HUDEP-2 (cell line): ENCODE measurements at regions not wholly inside any gene's neighbourhood (a gene's known extent, or its start where the extent isn't known, plus 50 kb on each side); places are given as distances from the start of the nearest gene placed in this dataset.

Experiments used
- DNase-seq, 76 experiments: peaks; one replicate each; lab custom pipeline; 2025; ENCODE audit not compliant: unreplicated experiment in 76 of 76; lab: John Stamatoyannopoulos, UW

- no peak for DNase-seq
Measured at GRCh38 chr5:74026310-74026709, 400.3 kb downstream of the ARHGEF28 start.

DNA sequence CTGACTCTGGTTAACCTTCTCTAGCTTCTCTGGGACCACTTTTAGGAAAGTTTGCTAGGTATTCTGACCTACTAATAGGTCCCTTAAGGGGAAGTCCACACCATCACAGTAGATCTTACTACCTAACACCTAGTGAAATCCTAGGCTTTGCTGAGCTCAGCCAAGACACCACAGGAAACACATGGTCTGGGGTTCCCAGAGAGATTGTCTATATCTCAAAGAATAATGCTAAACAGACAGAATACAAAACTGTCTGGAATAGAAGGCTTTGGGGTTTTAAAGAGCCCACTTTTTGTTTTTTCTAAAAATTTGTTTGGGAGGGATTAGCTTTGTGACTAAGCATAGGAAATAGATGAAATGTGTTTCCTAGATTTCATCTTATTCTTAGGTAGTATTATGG, 395.1 kb downstream of the ARHGEF28 start:
- no peak for DNase-seq

DNA sequence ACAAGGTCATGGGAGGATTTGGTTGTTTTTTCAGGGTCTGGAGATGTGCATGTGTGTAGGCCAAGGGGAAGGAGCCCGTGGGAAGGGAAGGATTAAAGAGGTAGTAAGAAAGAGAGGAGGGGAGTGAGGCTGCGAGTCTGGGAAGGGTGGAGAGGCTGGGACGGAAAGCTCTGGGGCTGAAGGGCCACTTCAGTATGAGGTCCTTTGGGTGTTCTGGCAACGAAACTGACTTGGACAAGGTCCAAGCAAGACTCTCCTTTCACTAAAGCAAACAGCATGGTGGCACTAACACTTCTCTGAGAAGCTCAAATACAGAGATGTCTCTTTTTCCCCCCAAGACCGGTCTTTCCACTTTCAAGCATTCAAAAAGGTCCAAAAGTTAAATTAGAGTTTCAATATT, 394.5 kb downstream of the ARHGEF28 start:
- no peak for DNase-seq

DNA sequence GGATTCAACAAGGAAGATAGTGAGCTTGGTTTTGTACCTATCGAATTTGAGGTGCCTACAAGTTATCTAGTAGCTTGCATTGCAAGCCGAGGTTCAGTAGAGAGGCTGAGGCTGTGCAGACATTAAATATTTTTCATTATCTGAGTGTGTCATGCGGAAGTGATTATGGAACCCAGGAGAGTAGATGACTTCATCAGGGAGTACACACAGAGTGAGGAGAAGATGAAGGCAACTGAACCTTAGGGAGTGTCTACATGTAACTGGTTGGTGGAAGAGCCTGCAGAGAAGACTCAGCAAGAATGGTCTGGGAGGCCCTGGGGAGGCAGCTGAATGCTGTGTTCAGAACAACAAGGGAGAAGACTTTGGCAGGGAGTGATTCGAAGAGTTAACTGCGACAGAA, 393.9 kb downstream of the ARHGEF28 start:
- no peak for DNase-seq

GRCh38 chr5:74017786-74018211, 391.8 kb downstream of the ARHGEF28 start:
- DNase-seq, result no peak

DNA sequence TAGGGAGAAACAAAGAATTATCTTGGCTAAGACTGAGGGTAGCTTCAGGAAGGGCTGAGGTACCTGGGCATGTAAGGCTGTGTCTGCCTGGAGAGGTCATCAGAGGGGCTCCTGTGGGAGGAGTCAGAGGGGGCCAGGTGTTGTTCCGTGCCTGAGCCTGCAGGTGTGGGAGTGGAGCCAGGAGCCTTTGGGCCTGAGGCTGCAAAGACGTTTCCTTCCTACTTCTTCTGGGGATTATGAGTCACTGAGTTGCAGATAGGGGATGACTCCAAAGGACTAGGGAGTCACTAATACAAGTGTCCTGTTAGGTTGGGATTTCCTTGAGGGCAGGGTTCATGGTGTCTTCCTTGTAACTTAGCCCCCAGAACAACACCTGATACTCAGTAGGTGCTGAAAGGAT, 391.1 kb downstream of the ARHGEF28 start:
- DNase-seq, result no peak

- peak in 2 of 76 experiments; percentile 1 to 5 for DNase-seq
Measured at GRCh38 chr5:74016373-74016772, 390.4 kb downstream of the ARHGEF28 start.

- DNase-seq, result no peak
Measured at GRCh38 chr5:74015716-74016115, 389.7 kb downstream of the ARHGEF28 start.

DNA sequence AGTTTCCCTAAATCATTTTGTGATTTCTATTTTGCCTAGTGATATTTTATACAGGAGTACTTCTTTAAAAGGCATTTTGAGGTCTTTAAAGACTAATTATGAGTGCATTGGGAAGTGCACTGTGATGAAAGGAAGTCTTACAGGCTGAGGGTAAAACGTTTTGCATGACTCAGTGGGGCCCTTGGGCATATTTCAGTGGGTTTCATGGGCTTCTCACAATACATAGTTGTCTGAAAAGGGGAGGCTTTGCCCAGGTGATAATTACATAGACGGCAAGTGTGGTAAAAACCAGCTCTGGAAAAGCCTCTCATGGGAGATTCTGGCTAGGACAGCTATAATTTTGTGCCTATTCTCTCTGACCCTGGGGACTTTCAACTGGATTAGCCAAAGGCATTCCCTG, 387.2 kb downstream of the ARHGEF28 start:
- DNase-seq, result no peak

DNA sequence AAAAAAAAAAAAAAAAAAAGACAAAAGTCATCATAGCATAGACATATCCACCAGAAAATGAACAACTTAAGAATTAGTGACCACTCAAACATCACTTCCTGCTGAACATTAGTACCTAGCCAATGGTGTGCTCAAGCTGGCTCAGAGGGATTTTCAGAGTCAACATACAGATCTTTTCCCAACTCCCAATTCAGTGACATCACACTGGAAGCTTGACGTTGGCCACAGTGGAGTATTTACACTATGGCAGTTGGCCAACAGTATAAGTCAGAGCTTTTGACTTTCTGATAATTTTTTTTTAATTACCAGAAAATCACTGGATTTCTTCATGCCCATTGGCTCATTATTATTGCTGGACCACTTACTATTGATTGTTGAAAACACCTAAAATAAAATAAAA, 383.5 kb downstream of the ARHGEF28 start:
- no peak for DNase-seq

DNA sequence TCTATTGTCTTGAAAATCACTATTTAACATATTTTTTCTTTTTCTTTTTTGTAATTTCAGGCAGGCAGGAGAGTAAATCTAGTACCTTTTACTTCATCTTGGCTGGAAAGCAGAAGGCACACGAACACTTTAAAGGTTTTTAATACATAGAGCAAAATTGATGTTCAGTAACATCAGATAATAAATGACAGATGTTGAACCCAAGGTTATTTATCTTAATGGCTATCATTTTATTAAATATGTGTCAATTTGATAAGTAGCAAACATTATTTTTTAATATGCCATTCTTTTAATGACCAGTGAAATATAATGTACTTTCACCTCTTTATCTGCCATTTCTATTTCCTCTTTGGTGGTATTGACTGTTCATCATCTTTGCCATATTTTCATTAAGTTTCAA, 381.2 kb downstream of the ARHGEF28 start:
- DNase-seq, result no peak

DNA sequence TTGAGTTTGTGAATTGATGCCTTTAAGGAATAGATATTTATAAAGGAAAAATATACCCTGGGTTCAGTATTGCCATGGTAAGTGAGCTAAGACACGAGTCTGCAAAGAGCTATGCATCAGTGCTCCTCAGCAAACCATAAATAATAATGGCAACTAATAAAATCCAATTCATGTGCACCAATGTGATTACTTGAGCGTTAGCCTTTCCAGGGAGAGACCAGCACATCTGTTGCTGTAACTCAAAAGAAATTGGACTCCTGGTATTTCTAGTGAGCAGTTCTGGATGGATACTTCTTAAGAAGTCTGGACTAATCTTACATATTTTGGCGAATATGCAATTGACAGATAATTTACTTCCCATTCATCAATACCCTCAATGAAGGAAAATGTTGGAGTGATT, 373.3 kb downstream of the ARHGEF28 start:
- DNase-seq, result no peak

- DNase-seq, result no peak
Measured at GRCh38 chr5:73998489-73998888, 372.5 kb downstream of the ARHGEF28 start.

DNA sequence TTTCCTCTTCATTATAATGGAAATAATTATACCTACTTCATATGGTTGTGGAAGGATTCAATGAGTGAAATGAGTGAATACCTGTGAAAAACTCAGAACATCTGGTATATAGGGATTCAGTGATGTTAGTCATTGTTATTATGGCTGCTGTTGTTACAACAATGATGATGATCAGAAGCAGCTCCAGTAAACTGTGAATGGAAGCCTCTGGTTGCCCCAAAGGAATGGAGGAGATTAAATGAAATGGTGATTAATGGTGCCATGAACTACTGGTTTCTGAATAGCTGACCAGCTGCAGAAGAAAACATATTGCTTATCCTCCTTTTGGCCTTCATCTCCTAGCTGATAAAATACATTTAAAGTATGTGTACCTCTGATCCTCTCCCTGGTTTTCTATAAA, 372.0 kb downstream of the ARHGEF28 start:
- DNase-seq, result no peak

DNA sequence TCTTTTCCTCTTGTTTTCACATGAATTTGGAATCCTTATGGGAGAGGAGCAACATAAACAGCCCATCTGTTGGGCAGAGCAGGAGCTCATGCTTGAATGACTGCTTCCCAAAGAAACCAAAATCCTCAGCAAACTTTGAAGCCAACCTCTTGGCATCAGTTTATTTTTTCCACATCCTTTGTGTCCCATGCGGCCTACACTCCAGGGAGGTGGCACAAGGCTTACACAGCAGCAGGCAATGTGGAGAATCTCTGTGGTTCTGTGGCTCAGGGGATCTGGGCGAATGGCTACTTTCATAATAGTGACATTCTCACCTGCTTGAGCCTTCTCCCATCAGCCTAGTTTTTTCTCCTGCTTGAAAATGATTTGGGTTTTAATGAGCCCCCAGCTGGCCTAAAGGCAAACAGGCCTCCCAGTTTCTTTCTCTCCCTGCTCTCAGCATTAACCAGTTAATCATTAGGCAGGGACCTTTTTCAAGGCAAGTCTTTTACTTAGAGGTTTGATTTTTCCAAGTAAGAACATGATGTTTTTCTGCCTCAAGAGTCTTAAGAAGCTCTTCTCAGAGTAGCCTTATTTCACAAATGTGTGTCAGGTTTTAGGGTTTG, 370.3 kb downstream of the ARHGEF28 start:
- no peak for DNase-seq

DNA sequence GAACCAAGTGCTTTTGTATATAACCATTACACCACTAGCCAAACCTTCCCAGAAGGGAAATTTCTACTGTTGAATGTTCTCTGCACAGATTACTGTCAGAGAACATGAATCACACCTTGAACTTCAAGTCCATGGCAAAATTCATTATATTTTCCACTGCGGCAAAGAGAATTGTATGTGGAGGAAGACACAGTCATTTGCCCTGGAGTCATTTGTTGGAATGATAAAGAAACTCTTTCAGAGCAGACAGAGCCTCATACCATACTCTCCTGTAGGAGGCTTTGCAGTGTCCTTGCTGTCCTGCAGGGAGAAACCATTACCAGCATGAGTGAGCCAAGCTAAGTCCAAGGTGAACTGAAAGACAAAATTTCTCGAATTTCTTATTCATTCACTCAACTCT, 369.0 kb downstream of the ARHGEF28 start:
- no peak for DNase-seq
